ENCODE measurements at regions not wholly inside any gene's neighbourhood (a gene's known extent, or its start where the extent isn't known, plus 50 kb on each side); places are given as distances from the start of the nearest gene placed in this dataset.

- no peaks in the 10 kb centered on the region for H3K36me3 ChIP-seq (ENCODE audit: insufficient read depth, low read length)
- no peaks in the 10 kb centered on the region for H3K27me3 ChIP-seq (ENCODE audit: insufficient read depth, low read length)
- intact Hi-C loops (cut with micrococcal nuclease) = no loop called here
- H3K4me1 ChIP-seq (ENCODE audit: insufficient read depth, low read length) = no peaks in the 10 kb centered on the region
- no peaks in the 10 kb centered on the region for H3K9me3 ChIP-seq (ENCODE audit: control insufficient read depth in 1 of 2, low read length in 2 of 2)
- H3K4me3 ChIP-seq (ENCODE audit: low read length in 2 of 2) = no peak overlapping the region
- Mint-ChIP-seq H3K4me3 (no peak overlapping the region), H3K36me3 (no peaks in the 10 kb centered on the region), H3K27me3 (peaks cover 1 to 4% of the 10 kb centered on the region in 2 donors), H3K9me3 (peaks cover 0 to 2% (median 0%) of the 10 kb centered on the region in 8 donors), H3K27ac (no peak overlapping the region), H3K4me1 (no peaks in the 10 kb centered on the region)
- no peak overlapping the region for H3K27ac ChIP-seq (ENCODE audit: low read depth, low read length)
- POLR2A ChIA-PET (ENCODE audit: partially characterized antibody) = no interaction called here
- CTCF ChIA-PET (ENCODE audit: partially characterized antibody) = no interaction called here
- DNase-seq = no peak
Observed at GRCh38 chr11:122229481-122230384, 113.7 kb upstream of the BLID start.

GRCh38 chr11:122229078-122229477 is 113.1 kb upstream of the BLID start:
- H3K27ac Mint-ChIP-seq = no peak overlapping the region
- no peaks in the 10 kb centered on the region for H3K9me3 ChIP-seq (ENCODE audit: control insufficient read depth in 1 of 2, low read length in 2 of 2)
- H3K27me3 ChIP-seq (ENCODE audit: insufficient read depth, low read length) = no peaks in the 10 kb centered on the region
- no peak for DNase-seq
- ChIA-PET POLR2A (ENCODE audit: partially characterized antibody) (no interaction called here), CTCF (ENCODE audit: partially characterized antibody) (no interaction called here)
- peaks cover 1 to 4% of the 10 kb centered on the region in 2 donors for H3K27me3 Mint-ChIP-seq
- no peak overlapping the region for H3K4me3 Mint-ChIP-seq
- no peaks in the 10 kb centered on the region for H3K36me3 Mint-ChIP-seq
- no peak overlapping the region for H3K27ac ChIP-seq (ENCODE audit: low read depth, low read length)
- H3K4me1 ChIP-seq (ENCODE audit: insufficient read depth, low read length) = no peaks in the 10 kb centered on the region
- intact Hi-C loops (cut with micrococcal nuclease) = no loop called here
- H3K36me3 ChIP-seq (ENCODE audit: insufficient read depth, low read length) = no peaks in the 10 kb centered on the region
- no peak overlapping the region for H3K4me3 ChIP-seq (ENCODE audit: low read length in 2 of 2)
- H3K4me1 Mint-ChIP-seq = no peaks in the 10 kb centered on the region
- peaks cover 0 to 2% (median 0%) of the 10 kb centered on the region in 8 donors for H3K9me3 Mint-ChIP-seq

GRCh38 chr11:122226810-122227379 is 110.9 kb upstream of the BLID start:
- no peaks in the 10 kb centered on the region for H3K4me1 Mint-ChIP-seq

GRCh38 chr11:122224867-122225266 is 108.9 kb upstream of the BLID start:
- Histone ChIP-seq H3K4me1 (ENCODE audit: insufficient read depth, low read length) (no peaks in the 10 kb centered on the region), H3K27ac (ENCODE audit: low read depth, low read length) (no peak overlapping the region), H3K36me3 (ENCODE audit: insufficient read depth, low read length) (no peaks in the 10 kb centered on the region), H3K27me3 (ENCODE audit: insufficient read depth, low read length) (no peaks in the 10 kb centered on the region), H3K4me3 (ENCODE audit: low read length in 2 of 2) (no peak overlapping the region), H3K9me3 (ENCODE audit: control insufficient read depth in 1 of 2, low read length in 2 of 2) (no peaks in the 10 kb centered on the region)
- H3K4me3 Mint-ChIP-seq = no peak overlapping the region
- H3K4me1 Mint-ChIP-seq = no peaks in the 10 kb centered on the region
- H3K27ac Mint-ChIP-seq = no peak overlapping the region
- no peak for DNase-seq
- ChIA-PET CTCF (ENCODE audit: partially characterized antibody) (no interaction called here), POLR2A (ENCODE audit: partially characterized antibody) (no interaction called here)
- H3K27me3 Mint-ChIP-seq = peaks cover 1 to 5% of the 10 kb centered on the region in 2 donors
- H3K9me3 Mint-ChIP-seq = peaks cover 0 to 3% (median 0%) of the 10 kb centered on the region in 8 donors
- H3K36me3 Mint-ChIP-seq = no peaks in the 10 kb centered on the region
- intact Hi-C loops (cut with micrococcal nuclease) = no loop called here

More at GRCh38 chr11:122226810-122227379, 110.9 kb upstream of the BLID start:
- POLR2A ChIA-PET (ENCODE audit: partially characterized antibody) = no interaction called here
- no peak overlapping the region for H3K4me3 ChIP-seq (ENCODE audit: low read length in 2 of 2)
- peaks cover 1 to 4% of the 10 kb centered on the region in 2 donors for H3K27me3 Mint-ChIP-seq
- H3K36me3 ChIP-seq (ENCODE audit: insufficient read depth, low read length) = no peaks in the 10 kb centered on the region
- intact Hi-C loops (cut with micrococcal nuclease) = no loop called here
- no peaks in the 10 kb centered on the region for H3K27me3 ChIP-seq (ENCODE audit: insufficient read depth, low read length)
- H3K9me3 ChIP-seq (ENCODE audit: control insufficient read depth in 1 of 2, low read length in 2 of 2) = no peaks in the 10 kb centered on the region
- no peak overlapping the region for H3K27ac Mint-ChIP-seq
- H3K36me3 Mint-ChIP-seq = no peaks in the 10 kb centered on the region
- H3K27ac ChIP-seq (ENCODE audit: low read depth, low read length) = no peak overlapping the region
- CTCF ChIA-PET (ENCODE audit: partially characterized antibody) = no interaction called here
- no peak overlapping the region for H3K4me3 Mint-ChIP-seq
- peaks cover 0 to 3% (median 0%) of the 10 kb centered on the region in 8 donors for H3K9me3 Mint-ChIP-seq
- DNase-seq = no peak
- no peaks in the 10 kb centered on the region for H3K4me1 ChIP-seq (ENCODE audit: insufficient read depth, low read length)

- intact Hi-C loops (cut with micrococcal nuclease) = no loop called here
- no peaks in the 10 kb centered on the region for H3K36me3 Mint-ChIP-seq
- Histone ChIP-seq H3K36me3 (ENCODE audit: insufficient read depth, low read length) (no peaks in the 10 kb centered on the region), H3K9me3 (ENCODE audit: control insufficient read depth in 1 of 2, low read length in 2 of 2) (no peaks in the 10 kb centered on the region), H3K27ac (ENCODE audit: low read depth, low read length) (no peak overlapping the region), H3K4me1 (ENCODE audit: insufficient read depth, low read length) (no peaks in the 10 kb centered on the region), H3K27me3 (ENCODE audit: insufficient read depth, low read length) (no peaks in the 10 kb centered on the region), H3K4me3 (ENCODE audit: low read length in 2 of 2) (no peak overlapping the region)
- H3K27ac Mint-ChIP-seq = no peak overlapping the region
- peaks cover 0 to 1% (median 0%) of the 10 kb centered on the region in 8 donors for H3K9me3 Mint-ChIP-seq
- DNase-seq = no peak
- ChIA-PET CTCF (ENCODE audit: partially characterized antibody) (no interaction called here), POLR2A (ENCODE audit: partially characterized antibody) (no interaction called here)
- no peak overlapping the region for H3K4me3 Mint-ChIP-seq
- H3K4me1 Mint-ChIP-seq = no peaks in the 10 kb centered on the region
- peaks cover 2 to 3% of the 10 kb centered on the region in 2 donors for H3K27me3 Mint-ChIP-seq
Observed at GRCh38 chr11:122220321-122220720, 104.3 kb upstream of the BLID start.

- H3K27ac ChIP-seq (ENCODE audit: low read depth, low read length) = no peak overlapping the region
- Mint-ChIP-seq H3K27me3 (peaks cover 2 to 3% of the 10 kb centered on the region in 2 donors), H3K9me3 (peaks cover 0 to 1% (median 0%) of the 10 kb centered on the region in 8 donors), H3K4me1 (no peaks in the 10 kb centered on the region), H3K4me3 (no peak overlapping the region), H3K36me3 (no peaks in the 10 kb centered on the region), H3K27ac (no peak overlapping the region)
- no peaks in the 10 kb centered on the region for H3K4me1 ChIP-seq (ENCODE audit: insufficient read depth, low read length)
- POLR2A ChIA-PET (ENCODE audit: partially characterized antibody) = no interaction called here
- no peaks in the 10 kb centered on the region for H3K9me3 ChIP-seq (ENCODE audit: control insufficient read depth in 1 of 2, low read length in 2 of 2)
- intact Hi-C loops (cut with micrococcal nuclease) = no loop called here
- H3K4me3 ChIP-seq (ENCODE audit: low read length in 2 of 2) = no peak overlapping the region
- CTCF ChIA-PET (ENCODE audit: partially characterized antibody) = no interaction called here
- H3K27me3 ChIP-seq (ENCODE audit: insufficient read depth, low read length) = no peaks in the 10 kb centered on the region
- H3K36me3 ChIP-seq (ENCODE audit: insufficient read depth, low read length) = no peaks in the 10 kb centered on the region
- DNase-seq = no peak
Observed at GRCh38 chr11:122219791-122220190, 103.8 kb upstream of the BLID start.

- no peak overlapping the region for H3K27ac ChIP-seq (ENCODE audit: low read depth, low read length)
- no peak overlapping the region for H3K4me3 Mint-ChIP-seq
- H3K9me3 ChIP-seq (ENCODE audit: control insufficient read depth in 1 of 2, low read length in 2 of 2) = no peaks in the 10 kb centered on the region
- no peaks in the 10 kb centered on the region for H3K4me1 Mint-ChIP-seq
- no peaks in the 10 kb centered on the region for H3K4me1 ChIP-seq (ENCODE audit: insufficient read depth, low read length)
- no peak overlapping the region for H3K27ac Mint-ChIP-seq
- no peaks in the 10 kb centered on the region for H3K36me3 Mint-ChIP-seq
- no peaks in the 10 kb centered on the region for H3K27me3 ChIP-seq (ENCODE audit: insufficient read depth, low read length)
- DNase-seq = no peak
- intact Hi-C loops (cut with micrococcal nuclease) = loop anchor here (2.0 kb wide), 1 partner anchor 289 kb away; no protein-coding TSS in a partner anchor
- CTCF ChIA-PET (ENCODE audit: partially characterized antibody) = interaction anchor here (0.9 to 1.3 kb wide), 3 partner anchors 11 to 1967 kb away, joined by 3 read pairs; no protein-coding TSS in a partner anchor
- peaks cover 0 to 3% of the 10 kb centered on the region in 2 donors for H3K27me3 Mint-ChIP-seq
- H3K36me3 ChIP-seq (ENCODE audit: insufficient read depth, low read length) = no peaks in the 10 kb centered on the region
- POLR2A ChIA-PET (ENCODE audit: partially characterized antibody) = no interaction called here
- H3K4me3 ChIP-seq (ENCODE audit: low read length in 2 of 2) = no peak overlapping the region
- H3K9me3 Mint-ChIP-seq = no peaks in the 10 kb centered on the region
Observed at GRCh38 chr11:122215244-122215992, 99.4 kb upstream of the BLID start.
